Astrocyte (in vitro differentiated cells and primary cell): ENCODE measurements at regions not wholly inside any gene's neighbourhood (a gene's known extent, or its start where the extent isn't known, plus 50 kb on each side); places are given as distances from the start of the nearest gene placed in this dataset.

ENCODE experiments used
- DNase-seq: peaks from one replicate; pipeline ENCODE4 v3.0.0-alpha.2; 2010; ENCODE audit warnings: low read depth
- FAIRE-seq: peaks from 2 replicates; lab custom pipeline; 2011; peaks lifted over from hg19 to GRCh38; lab: Jason Lieb, UNC
- H2AFZ ChIP-seq: 2 replicates; pipeline ENCODE4 v1.6.0; 2012; ENCODE audit warnings: low read depth, low read length, inconsistent platforms
- H3K27ac ChIP-seq: 2 replicates; pipeline ENCODE4 v1.5.1; 2011; ENCODE audit warnings: low read depth, low read length, inconsistent platforms
- H3K27me3 ChIP-seq: 2 replicates; pipeline ENCODE4 v1.6.0; 2011; ENCODE audit warnings: low read length, inconsistent platforms; ENCODE audit not compliant: insufficient read depth
- H3K36me3 ChIP-seq: 2 replicates; pipeline ENCODE4 v1.5.1; 2011; ENCODE audit warnings: low read length, inconsistent platforms; ENCODE audit not compliant: insufficient read depth
- H3K4me1 ChIP-seq: 2 replicates; pipeline ENCODE4 v1.5.1; 2011; ENCODE audit warnings: low read length, inconsistent platforms; ENCODE audit not compliant: insufficient read depth
- H3K4me2 ChIP-seq: 2 replicates; pipeline ENCODE4 v1.6.0; 2012; ENCODE audit warnings: low read length, inconsistent platforms
- H3K4me3 ChIP-seq: 2 replicates; pipeline ENCODE4 v1.5.1; 2011; ENCODE audit warnings: low read depth, mild to moderate bottlenecking, low read length, inconsistent platforms; ENCODE audit not compliant: insufficient read depth
- H3K79me2 ChIP-seq: 2 replicates; pipeline ENCODE4 v1.6.0; 2012; ENCODE audit warnings: mild to moderate bottlenecking, low read length, inconsistent platforms; ENCODE audit not compliant: insufficient read depth
- H3K9ac ChIP-seq: 2 replicates; pipeline ENCODE4 v1.6.0; 2012; ENCODE audit warnings: mild to moderate bottlenecking, low read length, inconsistent platforms
- H3K9me3 ChIP-seq: 2 replicates; pipeline ENCODE4 v1.5.1; 2012; ENCODE audit warnings: low read depth, mild to moderate bottlenecking, low read length, inconsistent platforms; ENCODE audit not compliant: insufficient read depth
- H4K20me1 ChIP-seq: 2 replicates; pipeline ENCODE4 v1.6.0; 2012; ENCODE audit warnings: low read length, inconsistent platforms; ENCODE audit not compliant: insufficient read depth
- H3K27ac Mint-ChIP-seq: one replicate; pipeline ENCODE4 v1.8.0; 2021; ENCODE audit warnings: mild to moderate bottlenecking, mixed read lengths; ENCODE audit not compliant: unreplicated experiment
- H3K27me3 Mint-ChIP-seq: one replicate; pipeline ENCODE4 v1.8.0; 2021; ENCODE audit warnings: low read depth, mixed read lengths; ENCODE audit not compliant: unreplicated experiment
- H3K36me3 Mint-ChIP-seq: one replicate; pipeline ENCODE4 v1.8.0; 2021; ENCODE audit warnings: low read depth, mixed read lengths; ENCODE audit not compliant: unreplicated experiment
- H3K4me1 Mint-ChIP-seq: one replicate; pipeline ENCODE4 v1.8.0; 2021; ENCODE audit warnings: low read depth, mixed read lengths; ENCODE audit not compliant: unreplicated experiment
- H3K4me3 Mint-ChIP-seq: one replicate; pipeline ENCODE4 v1.8.0; 2021; ENCODE audit warnings: mild to moderate bottlenecking, moderate library complexity, mixed read lengths; ENCODE audit not compliant: unreplicated experiment
- H3K9me3 Mint-ChIP-seq: one replicate; pipeline ENCODE4 v1.8.0; 2021; ENCODE audit warnings: mild to moderate bottlenecking, mixed read lengths; ENCODE audit not compliant: unreplicated experiment
- CTCF ChIP-seq: IDR thresholded peaks from 2 replicates; pipeline ENCODE4 v1.5.1; 2011; ENCODE audit warnings: low read depth, mild to moderate bottlenecking, inconsistent platforms, low read length, moderate library complexity; ENCODE audit not compliant: insufficient read depth
- EZH2 ChIP-seq: IDR thresholded peaks from 2 replicates; pipeline ENCODE4 v1.6.1; 2012; ENCODE audit warnings: mild to moderate bottlenecking, low read length, inconsistent platforms; ENCODE audit not compliant: insufficient read depth

GRCh38 chr12:38151991-38152700, 164.4 kb upstream of the ALG10B start:
- Mint-ChIP-seq H3K36me3 (no peaks in the 10 kb centered on the region), H3K4me3 (no peak overlapping the region), H3K27ac (no peak overlapping the region), H3K27me3 (no peaks in the 10 kb centered on the region), H3K4me1 (no peaks in the 10 kb centered on the region), H3K9me3 (peaks cover 25% of the 10 kb centered on the region)
- Histone ChIP-seq H3K4me3 (no peak overlapping the region), H3K4me1 (no peaks in the 10 kb centered on the region), H3K9ac (no peak overlapping the region), H3K4me2 (no peak overlapping the region), H3K36me3 (no peaks in the 10 kb centered on the region), H3K27me3 (no peaks in the 10 kb centered on the region), H3K27ac (no peak overlapping the region), H3K79me2 (no peaks in the 10 kb centered on the region), H4K20me1 (no peaks in the 10 kb centered on the region), H3K9me3 (peaks cover 13% of the 10 kb centered on the region), H2AFZ (no peak overlapping the region)
- TF ChIP-seq CTCF (no peak), EZH2 (no peak)
- FAIRE-seq (no peak), DNase-seq (no peak)

GRCh38 chr12:38152816-38153736, 163.5 kb upstream of the ALG10B start:
- no peak overlapping the region for H3K4me3 ChIP-seq
- no peaks in the 10 kb centered on the region for H3K36me3 ChIP-seq
- Mint-ChIP-seq H3K9me3 (peaks cover 17% of the 10 kb centered on the region), H3K36me3 (no peaks in the 10 kb centered on the region), H3K27me3 (no peaks in the 10 kb centered on the region), H3K27ac (no peak overlapping the region), H3K4me1 (no peaks in the 10 kb centered on the region), H3K4me3 (no peak overlapping the region)
- TF ChIP-seq CTCF (no peak), EZH2 (no peak)
- no peaks in the 10 kb centered on the region for H3K79me2 ChIP-seq
- H2AFZ ChIP-seq: no peak overlapping the region
- no peaks in the 10 kb centered on the region for H3K4me1 ChIP-seq
- FAIRE-seq (no peak), DNase-seq (no peak)
- H3K9me3 ChIP-seq: peaks cover 12% of the 10 kb centered on the region
- H3K4me2 ChIP-seq: no peak overlapping the region
- H4K20me1 ChIP-seq: no peaks in the 10 kb centered on the region
- H3K9ac ChIP-seq: no peak overlapping the region
- no peak overlapping the region for H3K27ac ChIP-seq
- H3K27me3 ChIP-seq: no peaks in the 10 kb centered on the region
